LNCAP (cell line): ENCODE measurements at regions not wholly inside any gene's neighbourhood (a gene's known extent, or its start where the extent isn't known, plus 50 kb on each side); places are given as distances from the start of the nearest gene placed in this dataset.

Experiments
- CTCF ChIP-seq: fragments of 450-650 bp; IDR thresholded peaks from 2 replicates; pipeline ENCODE4 v1.5.1; 2017; ENCODE audit warnings: mild to moderate bottlenecking

- no peak for TF ChIP-seq CTCF
Observed at GRCh38 chr22:47446821-47447810, 684.7 kb downstream of the TBC1D22A start.

DNA sequence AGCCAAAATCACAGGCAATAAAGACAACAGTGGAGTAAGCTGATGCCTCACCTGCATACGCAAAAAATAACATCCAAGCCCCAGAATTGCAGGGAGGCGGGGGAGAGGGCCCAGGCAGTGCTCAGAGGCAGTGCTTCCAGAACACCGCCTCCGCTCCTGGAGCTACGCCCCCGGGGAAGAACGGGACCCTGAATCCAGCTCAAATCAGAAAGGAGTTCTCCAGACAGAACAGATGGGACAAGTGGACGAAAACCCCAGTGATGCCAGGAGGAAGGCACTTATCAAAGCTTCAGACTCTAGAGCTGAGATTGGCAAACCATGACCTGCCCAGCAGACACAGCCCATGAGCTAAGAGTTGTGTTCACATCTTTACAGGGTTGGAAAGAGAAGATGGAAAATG is 683.9 kb downstream of the TBC1D22A start:
- no peak for TF ChIP-seq CTCF

- no peak for TF ChIP-seq CTCF
Observed at GRCh38 chr22:47445716-47446290, 683.4 kb downstream of the TBC1D22A start.

DNA sequence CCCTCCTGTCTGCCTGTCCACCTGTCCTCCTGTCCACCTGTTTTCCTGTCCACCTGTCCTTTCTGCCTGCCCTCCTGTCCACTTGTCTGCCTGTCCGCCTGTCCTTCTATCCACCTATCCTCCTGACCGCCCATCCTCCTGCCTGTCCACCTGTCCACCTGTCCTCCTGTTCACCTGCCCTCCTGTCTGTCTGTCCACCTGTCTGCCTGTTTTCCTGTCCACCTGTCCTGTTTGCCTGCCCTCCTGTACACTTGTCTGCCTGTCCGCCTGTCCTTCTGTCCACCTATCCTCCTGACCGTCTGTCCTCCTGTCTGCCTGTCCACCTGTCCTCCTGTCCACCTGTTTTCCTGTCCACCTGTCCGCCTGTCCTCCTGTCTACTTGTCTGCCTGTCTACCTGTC is 682.8 kb downstream of the TBC1D22A start:
- no peak for TF ChIP-seq CTCF

- TF ChIP-seq CTCF, result no peak
Observed at GRCh38 chr22:47444746-47445065, 682.3 kb downstream of the TBC1D22A start.

DNA sequence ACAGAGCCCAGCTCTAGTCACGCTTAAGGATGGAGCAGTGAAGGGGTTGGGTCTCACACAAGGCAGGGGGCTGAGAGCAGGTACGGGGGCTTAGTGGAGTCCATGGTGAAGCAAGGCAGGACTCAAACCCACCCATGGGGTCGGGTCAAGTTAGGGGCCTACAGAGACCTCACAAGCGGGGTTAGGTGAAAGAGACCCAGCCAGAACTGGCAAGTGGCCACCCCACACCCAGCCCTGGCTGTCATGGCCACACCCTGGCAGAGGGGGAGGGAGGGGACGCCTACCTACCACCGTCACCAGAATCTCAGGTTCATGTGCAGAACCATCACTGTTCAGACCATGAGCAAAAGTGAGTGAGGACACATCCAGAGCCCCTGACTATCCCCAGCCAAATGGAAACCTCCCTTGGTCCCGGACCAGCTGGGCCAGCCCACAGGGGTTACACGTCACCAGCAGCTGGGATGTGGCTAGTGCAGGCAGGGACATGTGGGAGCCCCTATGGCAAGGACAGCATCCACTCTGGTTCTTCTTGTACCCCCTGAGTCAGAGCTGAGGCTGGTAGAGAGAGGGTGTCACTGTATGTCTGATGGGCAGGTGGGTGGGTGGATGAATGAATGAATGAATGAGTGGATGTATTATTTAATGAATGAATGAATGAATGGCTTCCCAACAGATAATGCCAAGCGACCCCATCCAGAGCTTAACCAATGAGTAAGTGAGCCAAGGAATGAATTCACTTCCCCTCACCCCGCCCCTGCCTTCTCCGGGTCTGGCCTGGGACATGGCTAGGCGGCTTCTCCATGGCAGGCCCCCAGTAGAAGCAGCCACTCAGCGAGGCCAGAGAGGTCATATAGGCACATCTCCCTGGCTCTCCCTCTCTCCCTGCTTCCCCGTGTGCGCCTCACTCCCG is 681.6 kb downstream of the TBC1D22A start:
- TF ChIP-seq CTCF, result no peak

GRCh38 chr22:47442821-47443220 is 680.4 kb downstream of the TBC1D22A start:
- no peak for TF ChIP-seq CTCF
